AG09309 (cell line): ENCODE measurements at regions not wholly inside any gene's neighbourhood (a gene's known extent, or its start where the extent isn't known, plus 50 kb on each side); places are given as distances from the start of the nearest gene placed in this dataset.

Experiments
- DNase-seq: peaks from one replicate; pipeline ENCODE4 v3.0.0-alpha.2; 2010; ENCODE audit warnings: low read depth
- H3K4me3 ChIP-seq: 2 replicates; pipeline ENCODE4 v1.5.1; 2011; ENCODE audit warnings: mild to moderate bottlenecking, low read depth, low read length, moderate library complexity; ENCODE audit not compliant: control insufficient read depth
- TF ChIP-seq, protein P1 (sequence below): IDR thresholded peaks from 2 replicates; pipeline ENCODE4 v1.5.1; 2011; ENCODE audit warnings: mild to moderate bottlenecking, low read depth, low read length, inconsistent platforms; ENCODE audit not compliant: insufficient read depth, control insufficient read depth; ENCODE audit errors: missing control alignments

DNA sequence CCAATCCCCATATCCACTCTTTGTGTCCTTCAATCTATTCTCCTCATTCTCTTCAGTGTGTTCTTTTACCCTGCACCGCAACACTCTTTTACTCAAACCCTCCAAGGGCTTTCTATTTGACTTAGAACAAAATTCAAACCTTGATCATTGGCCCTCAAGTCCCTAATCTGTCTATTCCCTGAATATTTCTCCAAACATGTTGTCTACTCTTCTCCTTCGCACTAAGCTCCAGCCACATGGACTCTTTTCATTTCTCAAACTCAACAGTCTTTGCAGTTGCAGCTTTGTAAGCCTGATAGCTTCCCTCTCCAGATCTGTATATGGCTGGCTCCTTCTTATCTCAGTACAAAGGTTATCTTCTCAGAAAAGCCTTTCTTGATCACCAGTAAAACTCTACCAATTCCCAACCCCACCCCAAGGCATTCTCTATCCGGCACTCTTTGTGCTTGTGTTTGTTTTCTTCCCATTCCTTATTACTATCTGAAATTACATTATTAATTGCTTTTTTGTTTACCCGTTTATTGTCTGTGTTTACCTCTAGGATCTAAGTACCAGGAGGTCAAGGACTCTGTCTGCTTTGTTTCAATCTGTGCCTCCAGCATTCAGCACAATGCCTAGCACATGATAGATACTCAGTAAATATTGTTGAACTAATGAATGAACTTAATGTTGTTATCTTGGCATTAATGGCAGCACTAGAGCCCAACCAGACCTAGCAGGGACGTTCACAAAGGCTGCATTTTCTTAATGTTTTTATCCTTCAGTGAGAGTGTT, 147.4 kb downstream of the BBOX1 start:
- DNase-seq = no peak
- no peak overlapping the region for H3K4me3 ChIP-seq
- TF ChIP-seq, protein P1, sequence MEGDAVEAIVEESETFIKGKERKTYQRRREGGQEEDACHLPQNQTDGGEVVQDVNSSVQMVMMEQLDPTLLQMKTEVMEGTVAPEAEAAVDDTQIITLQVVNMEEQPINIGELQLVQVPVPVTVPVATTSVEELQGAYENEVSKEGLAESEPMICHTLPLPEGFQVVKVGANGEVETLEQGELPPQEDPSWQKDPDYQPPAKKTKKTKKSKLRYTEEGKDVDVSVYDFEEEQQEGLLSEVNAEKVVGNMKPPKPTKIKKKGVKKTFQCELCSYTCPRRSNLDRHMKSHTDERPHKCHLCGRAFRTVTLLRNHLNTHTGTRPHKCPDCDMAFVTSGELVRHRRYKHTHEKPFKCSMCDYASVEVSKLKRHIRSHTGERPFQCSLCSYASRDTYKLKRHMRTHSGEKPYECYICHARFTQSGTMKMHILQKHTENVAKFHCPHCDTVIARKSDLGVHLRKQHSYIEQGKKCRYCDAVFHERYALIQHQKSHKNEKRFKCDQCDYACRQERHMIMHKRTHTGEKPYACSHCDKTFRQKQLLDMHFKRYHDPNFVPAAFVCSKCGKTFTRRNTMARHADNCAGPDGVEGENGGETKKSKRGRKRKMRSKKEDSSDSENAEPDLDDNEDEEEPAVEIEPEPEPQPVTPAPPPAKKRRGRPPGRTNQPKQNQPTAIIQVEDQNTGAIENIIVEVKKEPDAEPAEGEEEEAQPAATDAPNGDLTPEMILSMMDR = no peak

DNA sequence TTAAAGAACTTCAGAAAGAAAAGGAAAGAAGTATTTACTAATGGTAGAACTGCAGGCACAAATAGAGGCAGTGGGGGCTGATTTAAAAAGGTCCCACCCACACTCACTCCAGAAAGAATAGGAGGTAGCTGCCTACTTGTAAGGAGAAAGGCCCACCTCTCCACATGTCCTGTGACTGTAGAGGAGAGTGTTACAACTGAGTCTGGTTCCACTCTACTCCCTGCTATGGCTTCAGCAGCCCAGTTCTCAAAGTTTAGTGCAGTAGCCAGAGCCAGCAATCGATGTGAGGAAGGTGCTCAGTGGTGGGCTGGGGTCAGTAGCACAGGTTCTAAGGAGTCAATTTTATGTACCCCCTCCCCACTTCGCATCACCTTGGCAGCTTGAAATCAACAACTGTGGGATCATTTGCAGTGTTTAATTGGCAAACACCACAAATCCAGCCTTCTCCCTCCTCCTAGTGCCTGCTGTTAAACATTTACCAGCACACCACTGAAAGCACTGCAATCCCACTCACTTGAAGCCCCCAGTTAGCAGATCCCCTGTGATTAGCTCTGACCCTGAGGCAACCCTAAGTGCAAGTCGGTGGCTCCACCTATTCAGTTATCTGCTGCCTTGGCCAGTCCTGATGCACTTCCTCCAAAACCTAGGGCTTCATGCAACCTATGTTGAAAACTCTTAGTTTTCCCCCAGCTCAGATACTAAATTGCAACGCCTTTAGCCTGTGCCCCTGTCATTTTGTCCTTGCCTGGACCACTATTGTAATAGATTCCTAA, 146.6 kb downstream of the BBOX1 start:
- TF ChIP-seq, protein P1 = no peak
- DNase-seq = no peak
- H3K4me3 ChIP-seq = no peak overlapping the region

DNA sequence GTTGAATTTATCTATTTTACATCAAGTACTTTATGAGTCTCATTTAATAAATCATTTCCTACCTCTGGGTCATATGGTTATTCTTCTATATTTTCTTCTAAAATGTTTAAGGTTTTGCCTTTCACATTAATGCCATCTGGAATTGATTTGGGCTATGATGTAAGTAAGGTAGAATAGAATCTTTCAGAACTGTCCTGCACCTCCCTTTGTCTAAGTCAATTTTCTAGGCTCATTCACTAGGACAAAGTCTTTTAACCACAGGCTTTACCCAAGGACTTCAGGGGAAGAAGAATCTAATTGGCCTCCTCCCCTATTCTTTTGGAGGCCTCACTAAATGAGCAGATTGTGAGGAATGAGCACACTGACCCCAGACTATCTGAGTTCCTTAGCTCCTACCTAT, 146.0 kb downstream of the BBOX1 start:
- H3K4me3 ChIP-seq = no peak overlapping the region
- no peak for DNase-seq
- TF ChIP-seq, protein P1 = no peak

DNA sequence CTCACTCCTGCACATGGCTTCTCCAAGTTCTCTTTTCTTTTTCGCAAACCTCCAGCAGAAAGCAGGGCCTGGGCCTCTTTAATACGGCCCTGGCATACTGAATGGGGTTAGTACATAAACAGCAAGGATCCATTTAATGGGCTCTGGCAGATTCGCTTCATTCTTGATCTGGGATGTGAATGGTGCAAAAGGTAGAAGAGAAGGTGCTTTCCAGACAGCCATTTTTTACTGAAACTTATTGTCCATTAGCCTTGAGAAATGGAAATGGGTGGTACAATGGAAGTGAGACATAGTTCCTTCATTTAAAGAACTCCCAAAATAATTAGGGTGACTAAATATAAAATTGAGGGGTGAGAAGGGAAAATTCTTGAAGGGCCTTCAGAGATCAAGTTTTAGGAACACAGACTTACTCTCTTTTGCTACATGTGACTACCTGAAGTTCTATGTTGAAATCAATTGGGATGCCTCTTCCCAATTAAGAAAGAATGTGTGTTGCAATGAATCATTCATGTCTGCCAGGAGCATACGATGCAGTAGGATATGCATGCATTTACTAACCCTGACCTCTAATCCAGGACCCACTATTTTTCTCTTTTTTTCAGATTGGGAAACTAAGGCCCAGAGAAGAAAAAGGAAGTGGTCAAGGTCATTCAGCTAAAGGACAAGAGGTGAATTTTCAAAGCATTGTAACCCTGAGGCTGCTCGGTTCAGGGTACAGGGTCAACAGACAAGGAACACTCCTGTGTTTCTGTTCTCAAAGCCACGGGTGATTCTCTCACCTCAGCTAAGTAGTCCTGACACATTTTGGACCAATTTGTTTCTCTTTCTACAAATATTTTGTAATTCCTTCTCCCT, 144.1 kb downstream of the BBOX1 start:
- H3K4me3 ChIP-seq = no peak overlapping the region
- TF ChIP-seq, protein P1 = no peak
- no peak for DNase-seq

DNA sequence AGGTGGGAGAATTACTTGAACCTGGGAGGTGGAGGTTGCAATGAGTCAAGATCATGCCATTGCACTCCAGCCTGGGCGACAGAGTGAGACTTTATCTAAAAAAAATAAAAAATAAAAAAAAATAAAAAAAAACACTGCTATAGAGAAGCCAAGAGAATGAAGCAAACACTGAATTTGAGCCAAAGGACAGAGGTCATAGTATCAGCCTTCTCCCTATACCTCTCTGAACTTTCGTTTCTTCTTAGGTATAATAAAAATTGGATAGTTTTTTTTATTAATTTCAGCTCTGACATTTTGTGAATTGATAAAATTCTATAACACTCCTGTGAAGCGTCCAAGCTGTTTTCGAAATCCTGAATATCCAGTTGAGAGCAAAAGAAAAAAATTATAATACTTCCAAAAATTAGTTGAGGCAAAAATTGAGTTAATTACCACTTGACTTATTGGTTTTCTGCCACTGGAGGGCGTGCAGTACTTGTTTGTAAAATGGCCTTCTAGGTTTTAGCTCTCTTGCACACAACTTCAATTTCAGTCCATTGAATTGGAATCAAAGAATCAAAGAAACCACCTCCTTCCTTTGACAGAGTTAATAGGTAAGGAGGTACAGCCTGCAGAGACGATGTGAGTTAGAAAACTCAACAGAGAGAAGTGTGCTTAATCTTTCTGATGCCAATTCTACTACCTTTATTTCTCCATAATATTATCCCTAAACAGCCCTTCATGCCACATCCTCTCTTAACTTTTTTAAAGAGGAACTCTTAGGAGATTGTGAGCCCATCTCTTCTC, 143.2 kb downstream of the BBOX1 start:
- H3K4me3 ChIP-seq = no peak overlapping the region
- peak; percentile 38 for DNase-seq
- TF ChIP-seq, protein P1 = peak; percentile 62

DNA sequence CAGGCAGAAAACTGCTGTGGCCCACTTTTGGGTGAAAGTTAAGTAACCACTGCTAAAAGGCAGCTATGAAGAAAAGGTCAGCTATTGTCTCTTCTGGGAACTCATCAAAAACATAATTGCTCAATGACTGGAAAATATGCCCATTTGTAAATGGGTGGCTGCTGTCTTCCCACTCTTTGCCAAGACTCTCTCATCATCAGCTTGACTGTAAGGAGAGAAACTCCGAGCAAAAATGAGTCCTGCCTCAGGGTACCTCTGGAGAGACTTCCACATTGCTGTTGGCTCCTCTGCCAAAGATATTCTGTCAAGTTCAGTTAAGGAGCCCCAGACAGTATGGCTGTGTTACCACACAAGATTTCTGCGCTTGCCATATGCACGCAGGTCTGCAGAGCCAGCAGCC, 138.7 kb downstream of the BBOX1 start:
- DNase-seq = no peak

More for the DNA sequence above, 138.7 kb downstream of the BBOX1 start:
- H3K4me3 ChIP-seq = no peak overlapping the region
- TF ChIP-seq, protein P1 = no peak
